GM12878 (cell line): ENCODE measurements at regions not wholly inside any gene's neighbourhood (a gene's known extent, or its start where the extent isn't known, plus 50 kb on each side); places are given as distances from the start of the nearest gene placed in this dataset.

Source experiments
- TF ChIP-seq, protein P1 (sequence below): IDR thresholded peaks from 2 replicates; pipeline ENCODE4 v1.6.1; 2012; ENCODE audit warnings: low read depth, low read length, improper control_type of control experiment
- TF ChIP-seq, protein P2 (sequence below), 3 experiments: IDR thresholded peaks in 2 of 3; conservative IDR thresholded peaks in 1 of 3; 2 replicates each; pipeline ENCODE4 v1.5.1; 2011; ENCODE audit warnings: low read depth in 3 of 3, low read length in 3 of 3, mild to moderate bottlenecking in 3 of 3, control low read depth in 2 of 3, moderate library complexity in 2 of 3, inconsistent platforms in 1 of 3, mixed read lengths in 1 of 3; ENCODE audit not compliant: control insufficient read depth in 2 of 3, insufficient read depth in 1 of 3; ENCODE audit errors: extremely low read depth in 1 of 3

DNA sequence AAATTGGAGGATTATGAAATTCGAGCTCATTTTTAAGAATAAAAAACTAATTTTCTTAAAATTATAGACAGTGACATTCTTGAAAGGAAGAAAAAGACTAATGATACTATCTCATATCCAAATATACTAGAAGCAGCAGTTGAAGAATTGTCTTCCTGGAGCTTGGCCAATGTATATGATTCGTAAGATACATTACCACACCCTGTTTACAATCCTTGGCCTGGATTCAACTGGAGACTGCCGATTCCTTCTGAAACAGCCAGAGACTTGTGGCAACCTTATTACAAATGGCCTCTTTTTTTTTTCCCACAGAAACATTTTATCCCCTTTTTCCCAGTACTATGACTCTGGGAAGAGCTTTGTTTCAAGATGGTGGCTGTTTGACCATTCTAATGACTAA is 571.2 kb upstream of the FAT1 start:
- TF ChIP-seq, protein P1, sequence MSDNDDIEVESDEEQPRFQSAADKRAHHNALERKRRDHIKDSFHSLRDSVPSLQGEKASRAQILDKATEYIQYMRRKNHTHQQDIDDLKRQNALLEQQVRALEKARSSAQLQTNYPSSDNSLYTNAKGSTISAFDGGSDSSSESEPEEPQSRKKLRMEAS, result no peak
- TF ChIP-seq, protein P2, sequence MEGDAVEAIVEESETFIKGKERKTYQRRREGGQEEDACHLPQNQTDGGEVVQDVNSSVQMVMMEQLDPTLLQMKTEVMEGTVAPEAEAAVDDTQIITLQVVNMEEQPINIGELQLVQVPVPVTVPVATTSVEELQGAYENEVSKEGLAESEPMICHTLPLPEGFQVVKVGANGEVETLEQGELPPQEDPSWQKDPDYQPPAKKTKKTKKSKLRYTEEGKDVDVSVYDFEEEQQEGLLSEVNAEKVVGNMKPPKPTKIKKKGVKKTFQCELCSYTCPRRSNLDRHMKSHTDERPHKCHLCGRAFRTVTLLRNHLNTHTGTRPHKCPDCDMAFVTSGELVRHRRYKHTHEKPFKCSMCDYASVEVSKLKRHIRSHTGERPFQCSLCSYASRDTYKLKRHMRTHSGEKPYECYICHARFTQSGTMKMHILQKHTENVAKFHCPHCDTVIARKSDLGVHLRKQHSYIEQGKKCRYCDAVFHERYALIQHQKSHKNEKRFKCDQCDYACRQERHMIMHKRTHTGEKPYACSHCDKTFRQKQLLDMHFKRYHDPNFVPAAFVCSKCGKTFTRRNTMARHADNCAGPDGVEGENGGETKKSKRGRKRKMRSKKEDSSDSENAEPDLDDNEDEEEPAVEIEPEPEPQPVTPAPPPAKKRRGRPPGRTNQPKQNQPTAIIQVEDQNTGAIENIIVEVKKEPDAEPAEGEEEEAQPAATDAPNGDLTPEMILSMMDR (IDR thresholded peaks at IDR 0.05 in 2 of 3, conservative IDR thresholded peaks at IDR 0.05 in 1 of 3; ENCODE audit: control insufficient read depth in 2 of 3, extremely low read depth in 1 of 3, insufficient read depth in 1 of 3, low read depth in 3 of 3, low read length in 3 of 3), result no peak
